ENCODE measurements at regions not wholly inside any gene's neighbourhood (a gene's known extent, or its start where the extent isn't known, plus 50 kb on each side); places are given as distances from the start of the nearest gene placed in this dataset.
A peak's percentile ranks its signal among the peaks of the same experiment; 100 is the strongest.

GRCh38 chr6:131357501-131357900 is 215.5 kb upstream of the ARG1 start:
- H3K36me3 Mint-ChIP-seq = peaks cover 23% of the 10 kb centered on the region
- no peaks in the 10 kb centered on the region for H3K36me3 ChIP-seq (ENCODE audit: control insufficient read depth, insufficient read depth, low read length)
- DNase-seq (no peak), ATAC-seq (ENCODE audit: low read depth in 2 of 2) (no peak)
- H3K4me1 ChIP-seq (ENCODE audit: control insufficient read depth, insufficient read depth, low read length, poor library complexity, severe bottlenecking) = no peaks in the 10 kb centered on the region
- no peak overlapping the region for H3K27ac ChIP-seq (ENCODE audit: insufficient read depth, low read length, poor library complexity, severe bottlenecking)
- H3K27me3 Mint-ChIP-seq = no peaks in the 10 kb centered on the region
- peak overlapping the region in 2 of 3 donors; percentile 26 to 67 for H3K27ac Mint-ChIP-seq
- no peak overlapping the region for H3K4me3 Mint-ChIP-seq
- H3K27me3 ChIP-seq (ENCODE audit: control insufficient read depth, insufficient read depth, low read length) = no peaks in the 10 kb centered on the region
- H3K4me1 Mint-ChIP-seq = peaks cover 2 to 12% (median 8%) of the 10 kb centered on the region in 4 donors
- H3K4me3 ChIP-seq (ENCODE audit: low read depth, low read length) = no peak overlapping the region
- H3K9me3 ChIP-seq (ENCODE audit: control insufficient read depth in 2 of 2, low read length in 2 of 2) = no peaks in the 10 kb centered on the region
- peaks cover 0 to 4% (median 0%) of the 10 kb centered on the region in 7 donors for H3K9me3 Mint-ChIP-seq

GRCh38 chr6:131362070-131362469 is 211.0 kb upstream of the ARG1 start:
- H3K27ac ChIP-seq (ENCODE audit: insufficient read depth, low read length, poor library complexity, severe bottlenecking) = no peak overlapping the region
- H3K27ac Mint-ChIP-seq = no peak overlapping the region
- no peak for ATAC-seq (ENCODE audit: low read depth in 2 of 2)

DNA sequence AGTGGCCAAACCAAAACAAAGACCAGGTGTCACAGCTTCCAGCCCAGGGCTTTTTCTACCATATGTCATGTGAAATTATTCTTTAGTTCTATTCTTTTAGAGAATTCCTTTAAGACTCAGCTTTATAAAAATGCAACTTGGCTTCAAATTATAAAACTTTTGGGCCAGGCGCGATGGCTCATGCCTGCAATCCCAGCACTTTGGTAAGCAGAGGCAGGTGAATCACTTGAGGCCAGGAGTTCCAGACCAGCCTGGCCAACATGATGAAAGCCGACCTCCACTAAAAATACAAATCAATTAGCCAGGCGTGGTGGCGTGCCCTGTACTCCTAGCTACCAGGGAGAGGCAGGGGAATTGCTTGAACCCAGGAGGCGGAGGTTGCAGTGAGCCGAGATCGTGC is 210.3 kb upstream of the ARG1 start:
- no peaks in the 10 kb centered on the region for H3K36me3 ChIP-seq (ENCODE audit: control insufficient read depth, insufficient read depth, low read length)
- no peaks in the 10 kb centered on the region for H3K9me3 ChIP-seq (ENCODE audit: control insufficient read depth in 2 of 2, low read length in 2 of 2)
- no peaks in the 10 kb centered on the region for H3K27me3 ChIP-seq (ENCODE audit: control insufficient read depth, insufficient read depth, low read length)
- Mint-ChIP-seq H3K4me1 (peaks cover 5 to 34% (median 14%) of the 10 kb centered on the region in 4 donors), H3K27me3 (no peaks in the 10 kb centered on the region), H3K27ac (no peak overlapping the region), H3K36me3 (peaks cover 14% of the 10 kb centered on the region), H3K9me3 (peaks cover 0 to 4% (median 0%) of the 10 kb centered on the region in 7 donors), H3K4me3 (no peak overlapping the region)
- no peak overlapping the region for H3K27ac ChIP-seq (ENCODE audit: insufficient read depth, low read length, poor library complexity, severe bottlenecking)
- ATAC-seq (ENCODE audit: low read depth in 2 of 2) = no peak
- no peak for DNase-seq
- H3K4me3 ChIP-seq (ENCODE audit: low read depth, low read length) = no peak overlapping the region
- H3K4me1 ChIP-seq (ENCODE audit: control insufficient read depth, insufficient read depth, low read length, poor library complexity, severe bottlenecking) = no peaks in the 10 kb centered on the region

More at GRCh38 chr6:131362070-131362469, 211.0 kb upstream of the ARG1 start:
- H3K4me1 Mint-ChIP-seq = peaks cover 5 to 32% (median 12%) of the 10 kb centered on the region in 4 donors
- H3K4me3 Mint-ChIP-seq = no peak overlapping the region
- Histone ChIP-seq H3K9me3 (ENCODE audit: control insufficient read depth in 2 of 2, low read length in 2 of 2) (no peaks in the 10 kb centered on the region), H3K27me3 (ENCODE audit: control insufficient read depth, insufficient read depth, low read length) (no peaks in the 10 kb centered on the region), H3K36me3 (ENCODE audit: control insufficient read depth, insufficient read depth, low read length) (no peaks in the 10 kb centered on the region), H3K4me3 (ENCODE audit: low read depth, low read length) (no peak overlapping the region), H3K4me1 (ENCODE audit: control insufficient read depth, insufficient read depth, low read length, poor library complexity, severe bottlenecking) (no peaks in the 10 kb centered on the region)
- no peak for DNase-seq
- H3K9me3 Mint-ChIP-seq = peaks cover 0 to 4% (median 0%) of the 10 kb centered on the region in 7 donors
- H3K36me3 Mint-ChIP-seq = peaks cover 18% of the 10 kb centered on the region
- no peaks in the 10 kb centered on the region for H3K27me3 Mint-ChIP-seq

DNA sequence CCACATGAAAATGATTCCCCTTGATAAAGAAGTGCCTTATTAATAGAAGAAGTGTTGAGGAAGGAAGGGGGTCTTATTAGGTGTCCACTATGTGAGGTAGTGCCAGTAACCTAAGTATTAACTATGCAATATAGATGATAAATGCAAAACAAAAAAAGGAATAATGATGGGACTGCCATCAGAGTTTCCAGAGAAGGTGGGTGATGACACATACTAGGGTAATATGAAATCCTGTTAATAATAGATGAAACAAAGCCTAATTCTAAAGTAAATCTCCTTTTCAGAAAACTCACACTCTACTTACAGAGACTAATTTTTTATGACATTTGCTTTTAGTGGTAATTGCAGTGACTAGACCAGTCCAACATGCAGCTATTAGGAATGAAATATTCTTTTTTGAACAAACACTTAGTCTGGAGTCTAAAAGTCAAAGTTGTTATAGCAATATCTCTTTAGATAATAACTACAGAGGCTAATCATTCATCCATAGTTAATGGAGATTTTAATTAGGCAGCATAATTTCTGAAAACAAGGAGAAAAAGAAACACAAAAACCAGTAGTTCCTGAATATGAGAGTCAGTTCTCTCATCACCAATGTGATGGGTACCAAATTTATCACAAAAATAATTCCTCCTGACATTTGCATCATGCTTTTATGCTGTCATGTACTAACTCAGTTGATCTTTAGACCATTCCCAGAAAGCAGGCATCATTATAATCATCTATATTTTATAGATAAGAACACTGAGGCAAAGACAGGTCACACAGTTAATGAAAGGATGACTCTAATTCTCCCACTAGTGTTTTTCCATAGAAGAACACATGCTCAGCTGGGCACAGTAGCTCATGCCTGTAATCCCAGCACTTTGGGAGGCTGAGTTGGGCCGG is 208.8 kb upstream of the ARG1 start:
- ATAC-seq (ENCODE audit: low read depth in 2 of 2) = no peak
- Mint-ChIP-seq H3K4me3 (no peak overlapping the region), H3K4me1 (peaks cover 5 to 44% (median 14%) of the 10 kb centered on the region in 4 donors), H3K36me3 (peaks cover 14% of the 10 kb centered on the region), H3K27me3 (no peaks in the 10 kb centered on the region), H3K27ac (peak overlapping the region in 1 of 3 donors; percentile 41), H3K9me3 (peaks cover 0 to 4% (median 0%) of the 10 kb centered on the region in 7 donors)
- Histone ChIP-seq H3K27ac (ENCODE audit: insufficient read depth, low read length, poor library complexity, severe bottlenecking) (no peak overlapping the region), H3K4me3 (ENCODE audit: low read depth, low read length) (no peak overlapping the region), H3K36me3 (ENCODE audit: control insufficient read depth, insufficient read depth, low read length) (no peaks in the 10 kb centered on the region), H3K4me1 (ENCODE audit: control insufficient read depth, insufficient read depth, low read length, poor library complexity, severe bottlenecking) (no peaks in the 10 kb centered on the region), H3K9me3 (ENCODE audit: control insufficient read depth in 2 of 2, low read length in 2 of 2) (no peaks in the 10 kb centered on the region), H3K27me3 (ENCODE audit: control insufficient read depth, insufficient read depth, low read length) (no peaks in the 10 kb centered on the region)
- no peak for DNase-seq

- Mint-ChIP-seq H3K4me1 (peaks cover 0 to 43% (median 13%) of the 10 kb centered on the region in 4 donors), H3K9me3 (no peaks in the 10 kb centered on the region), H3K4me3 (no peak overlapping the region), H3K36me3 (peaks cover 13% of the 10 kb centered on the region), H3K27ac (peak overlapping the region in 2 of 3 donors; percentile 55 to 57), H3K27me3 (no peaks in the 10 kb centered on the region)
- no peak for DNase-seq
- Histone ChIP-seq H3K27me3 (ENCODE audit: control insufficient read depth, insufficient read depth, low read length) (no peaks in the 10 kb centered on the region), H3K27ac (ENCODE audit: insufficient read depth, low read length, poor library complexity, severe bottlenecking) (no peak overlapping the region), H3K4me3 (ENCODE audit: low read depth, low read length) (no peak overlapping the region), H3K4me1 (ENCODE audit: control insufficient read depth, insufficient read depth, low read length, poor library complexity, severe bottlenecking) (no peaks in the 10 kb centered on the region), H3K36me3 (ENCODE audit: control insufficient read depth, insufficient read depth, low read length) (no peaks in the 10 kb centered on the region), H3K9me3 (ENCODE audit: control insufficient read depth in 2 of 2, low read length in 2 of 2) (no peaks in the 10 kb centered on the region)
- ATAC-seq (ENCODE audit: low read depth in 2 of 2) = no peak
These were observed 206.8 kb upstream of the ARG1 start for GRCh38 chr6:131366223-131366622.

- Histone ChIP-seq H3K4me3 (ENCODE audit: low read depth, low read length) (no peak overlapping the region), H3K36me3 (ENCODE audit: control insufficient read depth, insufficient read depth, low read length) (no peaks in the 10 kb centered on the region), H3K9me3 (ENCODE audit: control insufficient read depth in 2 of 2, low read length in 2 of 2) (no peaks in the 10 kb centered on the region), H3K27me3 (ENCODE audit: control insufficient read depth, insufficient read depth, low read length) (no peaks in the 10 kb centered on the region), H3K27ac (ENCODE audit: insufficient read depth, low read length, poor library complexity, severe bottlenecking) (no peak overlapping the region), H3K4me1 (ENCODE audit: control insufficient read depth, insufficient read depth, low read length, poor library complexity, severe bottlenecking) (no peaks in the 10 kb centered on the region)
- peaks cover 0 to 1% (median 0%) of the 10 kb centered on the region in 7 donors for H3K9me3 Mint-ChIP-seq
- peaks cover 0 to 40% (median 13%) of the 10 kb centered on the region in 4 donors for H3K4me1 Mint-ChIP-seq
- peaks cover 17% of the 10 kb centered on the region for H3K36me3 Mint-ChIP-seq
- no peaks in the 10 kb centered on the region for H3K27me3 Mint-ChIP-seq
- no peak overlapping the region for H3K27ac Mint-ChIP-seq
- ATAC-seq (ENCODE audit: low read depth in 2 of 2) (no peak), DNase-seq (no peak)
- H3K4me3 Mint-ChIP-seq = no peak overlapping the region
These were observed 205.7 kb upstream of the ARG1 start for GRCh38 chr6:131367206-131367873.

GRCh38 chr6:131368198-131368911 is 204.7 kb upstream of the ARG1 start:
- H3K36me3 Mint-ChIP-seq = peaks cover 19% of the 10 kb centered on the region

More at GRCh38 chr6:131368198-131368911, 204.7 kb upstream of the ARG1 start:
- Histone ChIP-seq H3K36me3 (ENCODE audit: control insufficient read depth, insufficient read depth, low read length) (no peaks in the 10 kb centered on the region), H3K4me1 (ENCODE audit: control insufficient read depth, insufficient read depth, low read length, poor library complexity, severe bottlenecking) (no peaks in the 10 kb centered on the region), H3K27me3 (ENCODE audit: control insufficient read depth, insufficient read depth, low read length) (no peaks in the 10 kb centered on the region), H3K4me3 (ENCODE audit: low read depth, low read length) (no peak overlapping the region), H3K27ac (ENCODE audit: insufficient read depth, low read length, poor library complexity, severe bottlenecking) (no peak overlapping the region), H3K9me3 (ENCODE audit: control insufficient read depth in 2 of 2, low read length in 2 of 2) (no peaks in the 10 kb centered on the region)
- DNase-seq (no peak), ATAC-seq (ENCODE audit: low read depth in 2 of 2) (no peak)
- H3K4me1 Mint-ChIP-seq = peaks cover 0 to 38% (median 13%) of the 10 kb centered on the region in 4 donors
- H3K27ac Mint-ChIP-seq = peak overlapping the region in 2 of 3 donors; percentile 62 to 92
- H3K27me3 Mint-ChIP-seq = no peaks in the 10 kb centered on the region
- H3K4me3 Mint-ChIP-seq = no peak overlapping the region
- H3K9me3 Mint-ChIP-seq = peaks cover 0 to 1% (median 0%) of the 10 kb centered on the region in 7 donors
